ENCODE measurements at regions not wholly inside any gene's neighbourhood (a gene's known extent, or its start where the extent isn't known, plus 50 kb on each side); places are given as distances from the start of the nearest gene placed in this dataset.
"Not testable (repeated sequence)": the region's sequence is repeated elsewhere in the genome, so short reads cannot be mapped to it uniquely, and the experiment has no call there.

- Histone ChIP-seq H3K9me3 (ENCODE audit: control insufficient read depth, insufficient read depth, low read depth, low read length) (no peaks in the 10 kb centered on the region), H3K27me3 (ENCODE audit: control insufficient read depth, insufficient read depth, low read length) (no peaks in the 10 kb centered on the region), H3K4me1 (ENCODE audit: control insufficient read depth, insufficient read depth, low read length) (no peaks in the 10 kb centered on the region), H3K4me3 (ENCODE audit: low read depth in 2 of 2, low read length in 2 of 2) (no peak overlapping the region), H3K36me3 (ENCODE audit: control insufficient read depth, insufficient read depth, low read length) (no peaks in the 10 kb centered on the region), H3K27ac (ENCODE audit: low read length) (no peak overlapping the region)
- TF ChIP-seq POLR2AphosphoS5 (IDR thresholded peaks at IDR 0.05; ENCODE audit: low read depth, low read length) (no peak), TCF7L2 (IDR thresholded peaks at IDR 0.05; ENCODE audit: low read depth, low read length) (no peak), SIN3A (IDR thresholded peaks at IDR 0.05; ENCODE audit: borderline replicate concordance, insufficient read depth, low read depth, low read length) (no peak), REST (IDR thresholded peaks at IDR 0.05; ENCODE audit: insufficient read depth in 1 of 2, low read depth in 2 of 2, low read length in 1 of 2) (no peak)
- TF ChIP-seq, protein P1, sequence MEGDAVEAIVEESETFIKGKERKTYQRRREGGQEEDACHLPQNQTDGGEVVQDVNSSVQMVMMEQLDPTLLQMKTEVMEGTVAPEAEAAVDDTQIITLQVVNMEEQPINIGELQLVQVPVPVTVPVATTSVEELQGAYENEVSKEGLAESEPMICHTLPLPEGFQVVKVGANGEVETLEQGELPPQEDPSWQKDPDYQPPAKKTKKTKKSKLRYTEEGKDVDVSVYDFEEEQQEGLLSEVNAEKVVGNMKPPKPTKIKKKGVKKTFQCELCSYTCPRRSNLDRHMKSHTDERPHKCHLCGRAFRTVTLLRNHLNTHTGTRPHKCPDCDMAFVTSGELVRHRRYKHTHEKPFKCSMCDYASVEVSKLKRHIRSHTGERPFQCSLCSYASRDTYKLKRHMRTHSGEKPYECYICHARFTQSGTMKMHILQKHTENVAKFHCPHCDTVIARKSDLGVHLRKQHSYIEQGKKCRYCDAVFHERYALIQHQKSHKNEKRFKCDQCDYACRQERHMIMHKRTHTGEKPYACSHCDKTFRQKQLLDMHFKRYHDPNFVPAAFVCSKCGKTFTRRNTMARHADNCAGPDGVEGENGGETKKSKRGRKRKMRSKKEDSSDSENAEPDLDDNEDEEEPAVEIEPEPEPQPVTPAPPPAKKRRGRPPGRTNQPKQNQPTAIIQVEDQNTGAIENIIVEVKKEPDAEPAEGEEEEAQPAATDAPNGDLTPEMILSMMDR (IDR thresholded peaks at IDR 0.05), result no peak
- ChIA-PET POLR2A (no interaction called here), CTCF (no interaction called here)
- BruUV-seq (replicated peaks), result no TSS peak
- no peak for ATAC-seq
- in situ Hi-C loops (cut with HindIII; ENCODE audit: low pct_unique_long_range_greater_than_20kb, low sequenced_read_pairs) (no loop called here), intact Hi-C loops (cut with micrococcal nuclease; ENCODE audit: unreplicated experiment) (no loop called here)
- DNase-seq (ENCODE audit: low read depth, low spot score), result no peak
Observed at GRCh38 chr11:15848631-15849168, 507.6 kb downstream of the SOX6 start.

GRCh38 chr11:15849257-15849656 is 507.1 kb downstream of the SOX6 start:
- no TSS peak for BruUV-seq (replicated peaks)
- Histone ChIP-seq H3K36me3 (ENCODE audit: control insufficient read depth, insufficient read depth, low read length) (no peaks in the 10 kb centered on the region), H3K4me3 (ENCODE audit: low read depth in 2 of 2, low read length in 2 of 2) (no peak overlapping the region), H3K27me3 (ENCODE audit: control insufficient read depth, insufficient read depth, low read length) (no peaks in the 10 kb centered on the region), H3K9me3 (ENCODE audit: control insufficient read depth, insufficient read depth, low read depth, low read length) (no peaks in the 10 kb centered on the region), H3K27ac (ENCODE audit: low read length) (no peak overlapping the region), H3K4me1 (ENCODE audit: control insufficient read depth, insufficient read depth, low read length) (no peaks in the 10 kb centered on the region)
- ChIA-PET POLR2A (no interaction called here), CTCF (no interaction called here)
- intact Hi-C loops (cut with micrococcal nuclease; ENCODE audit: unreplicated experiment) (no loop called here), in situ Hi-C loops (cut with HindIII; ENCODE audit: low pct_unique_long_range_greater_than_20kb, low sequenced_read_pairs) (no loop called here)
- TF ChIP-seq SIN3A (IDR thresholded peaks at IDR 0.05; ENCODE audit: borderline replicate concordance, insufficient read depth, low read depth, low read length) (no peak), TCF7L2 (IDR thresholded peaks at IDR 0.05; ENCODE audit: low read depth, low read length) (no peak), REST (IDR thresholded peaks at IDR 0.05; ENCODE audit: insufficient read depth in 1 of 2, low read depth in 2 of 2, low read length in 1 of 2) (no peak), POLR2AphosphoS5 (IDR thresholded peaks at IDR 0.05; ENCODE audit: low read depth, low read length) (no peak)
- TF ChIP-seq, protein P1 (IDR thresholded peaks at IDR 0.05), result no peak
- DNase-seq (ENCODE audit: low read depth, low spot score), result no peak
- ATAC-seq, result no peak

GRCh38 chr11:15850335-15850734 is 506.0 kb downstream of the SOX6 start:
- H3K27me3 ChIP-seq (ENCODE audit: control insufficient read depth, insufficient read depth, low read length); BruUV-seq (replicated peaks); H3K36me3 ChIP-seq (ENCODE audit: control insufficient read depth, insufficient read depth, low read length); H3K9me3 ChIP-seq (ENCODE audit: control insufficient read depth, insufficient read depth, low read depth, low read length); H3K27ac ChIP-seq (ENCODE audit: low read length); ATAC-seq; H3K4me1 ChIP-seq (ENCODE audit: control insufficient read depth, insufficient read depth, low read length); H3K4me3 ChIP-seq (ENCODE audit: low read depth in 2 of 2, low read length in 2 of 2); CTCF ChIA-PET; DNase-seq (ENCODE audit: low read depth, low spot score); in situ Hi-C loops (cut with HindIII; ENCODE audit: low pct_unique_long_range_greater_than_20kb, low sequenced_read_pairs); intact Hi-C loops (cut with micrococcal nuclease; ENCODE audit: unreplicated experiment); POLR2A ChIA-PET: not testable (repeated sequence)

Data from Panc1 (cell line).